AG04449 (cell line): ENCODE measurements at regions not wholly inside any gene's neighbourhood (a gene's known extent, or its start where the extent isn't known, plus 50 kb on each side); places are given as distances from the start of the nearest gene placed in this dataset.

ENCODE experiments used
- CTCF ChIA-PET: fragments of 350-600 bp; formaldehyde crosslinking; extraction: SDS; loops from one replicate; lab custom pipeline; 2021; ENCODE audit warnings: antibody characterized with exemption; lab: Yijun Ruan, JAX
- POLR2A ChIA-PET: fragments of 400-600, 350-600 bp; formaldehyde crosslinking; extraction: SDS; loops from one replicate; lab custom pipeline; 2020; ENCODE audit warnings: antibody characterized with exemption, inconsistent platforms; lab: Yijun Ruan, JAX
- DNase-seq: peaks from one replicate; pipeline ENCODE4 v3.0.0-alpha.2; 2010; ENCODE audit warnings: low read depth, low spot score
- H3K4me3 ChIP-seq: 2 replicates; pipeline ENCODE4 v1.5.1; 2011; ENCODE audit warnings: low read depth, mild to moderate bottlenecking, control low read depth, low read length
- TF ChIP-seq, protein P1 (sequence below): IDR thresholded peaks from one replicate; pipeline ENCODE4 v1.5.1; 2011; ENCODE audit warnings: mild to moderate bottlenecking, moderate library complexity, low read length, control low read depth, inconsistent platforms; ENCODE audit not compliant: insufficient read depth; ENCODE audit errors: missing control alignments

DNA sequence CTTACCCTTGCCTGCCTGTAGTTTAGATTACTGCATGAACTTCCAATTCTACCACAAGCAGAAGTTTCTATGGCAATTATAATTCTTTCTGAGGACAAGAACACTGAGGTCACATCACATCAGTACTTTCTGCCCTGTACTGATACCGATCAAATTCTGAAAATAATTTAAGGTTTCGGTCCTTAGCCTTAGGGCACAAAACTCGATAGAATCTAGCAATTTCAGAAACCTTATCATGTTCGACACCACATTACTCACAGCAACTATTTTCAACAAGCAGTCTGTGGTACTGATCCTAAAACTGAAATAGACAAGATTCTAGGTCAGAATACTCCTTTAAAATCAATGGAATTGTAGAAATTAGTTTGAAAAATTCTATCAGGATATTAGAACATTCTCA lies 187.0 kb upstream of the LRFN5 start:
- CTCF ChIA-PET = no interaction called here
- POLR2A ChIA-PET = no interaction called here
- H3K4me3 ChIP-seq = no peak overlapping the region
- DNase-seq = no peak
- TF ChIP-seq, protein P1, sequence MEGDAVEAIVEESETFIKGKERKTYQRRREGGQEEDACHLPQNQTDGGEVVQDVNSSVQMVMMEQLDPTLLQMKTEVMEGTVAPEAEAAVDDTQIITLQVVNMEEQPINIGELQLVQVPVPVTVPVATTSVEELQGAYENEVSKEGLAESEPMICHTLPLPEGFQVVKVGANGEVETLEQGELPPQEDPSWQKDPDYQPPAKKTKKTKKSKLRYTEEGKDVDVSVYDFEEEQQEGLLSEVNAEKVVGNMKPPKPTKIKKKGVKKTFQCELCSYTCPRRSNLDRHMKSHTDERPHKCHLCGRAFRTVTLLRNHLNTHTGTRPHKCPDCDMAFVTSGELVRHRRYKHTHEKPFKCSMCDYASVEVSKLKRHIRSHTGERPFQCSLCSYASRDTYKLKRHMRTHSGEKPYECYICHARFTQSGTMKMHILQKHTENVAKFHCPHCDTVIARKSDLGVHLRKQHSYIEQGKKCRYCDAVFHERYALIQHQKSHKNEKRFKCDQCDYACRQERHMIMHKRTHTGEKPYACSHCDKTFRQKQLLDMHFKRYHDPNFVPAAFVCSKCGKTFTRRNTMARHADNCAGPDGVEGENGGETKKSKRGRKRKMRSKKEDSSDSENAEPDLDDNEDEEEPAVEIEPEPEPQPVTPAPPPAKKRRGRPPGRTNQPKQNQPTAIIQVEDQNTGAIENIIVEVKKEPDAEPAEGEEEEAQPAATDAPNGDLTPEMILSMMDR = no peak

GRCh38 chr14:41418851-41419250 lies 187.8 kb upstream of the LRFN5 start:
- TF ChIP-seq, protein P1 = no peak
- POLR2A ChIA-PET = no interaction called here
- no peak overlapping the region for H3K4me3 ChIP-seq
- CTCF ChIA-PET = no interaction called here
- DNase-seq = no peak

- ChIA-PET POLR2A (no interaction called here), CTCF (no interaction called here)
- TF ChIP-seq, protein P1 = no peak
- DNase-seq = no peak
- no peak overlapping the region for H3K4me3 ChIP-seq
Measured at GRCh38 chr14:41409806-41410205, 196.9 kb upstream of the LRFN5 start.

- POLR2A ChIA-PET = no interaction called here
- no peak overlapping the region for H3K4me3 ChIP-seq
Measured at GRCh38 chr14:41404126-41404525, 202.6 kb upstream of the LRFN5 start.

DNA sequence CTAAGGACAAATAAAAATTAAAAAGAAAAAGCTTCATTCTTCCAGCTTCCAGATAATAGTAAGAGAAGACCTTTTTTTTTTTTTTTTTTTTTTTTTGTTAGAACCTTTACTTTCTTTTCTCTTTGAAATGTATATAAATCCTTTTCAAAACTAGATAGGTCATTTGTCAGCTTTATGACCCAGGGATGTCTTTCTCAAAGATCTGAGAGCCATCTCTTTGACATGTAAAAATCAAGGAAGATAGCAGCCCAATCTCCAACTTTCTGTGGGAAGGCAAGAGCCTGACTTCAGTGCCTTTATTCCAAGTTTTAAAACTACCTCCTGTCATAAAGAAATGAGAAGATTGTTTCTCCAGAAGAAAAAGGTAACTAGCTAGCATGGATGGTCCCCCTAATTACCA lies 203.3 kb upstream of the LRFN5 start:
- no peak overlapping the region for H3K4me3 ChIP-seq
- no peak for DNase-seq
- TF ChIP-seq, protein P1 = no peak
- CTCF ChIA-PET = no interaction called here
- POLR2A ChIA-PET = no interaction called here

More at GRCh38 chr14:41404126-41404525, 202.6 kb upstream of the LRFN5 start:
- DNase-seq = no peak
- TF ChIP-seq, protein P1 = no peak
- CTCF ChIA-PET = no interaction called here

- TF ChIP-seq, protein P1 = no peak
- H3K4me3 ChIP-seq = no peak overlapping the region
- CTCF ChIA-PET = no interaction called here
- POLR2A ChIA-PET = no interaction called here
- no peak for DNase-seq
Measured at GRCh38 chr14:41397926-41398325, 208.8 kb upstream of the LRFN5 start.
